GM12878 (cell line): ENCODE measurements at regions not wholly inside any gene's neighbourhood (a gene's known extent, or its start where the extent isn't known, plus 50 kb on each side); places are given as distances from the start of the nearest gene placed in this dataset.

ENCODE experiments used
- BHLHE40 ChIP-seq, 2 experiments: fragments of 450-650 bp in 1 of 2; IDR thresholded peaks; 2 replicates each; pipeline ENCODE4 v1.6.1; 2011 to 2017; ENCODE audit warnings: low read depth in 2 of 2, borderline replicate concordance in 1 of 2, improper control_type of control experiment in 1 of 2, low read length in 1 of 2, mild to moderate bottlenecking in 1 of 2
- MXI1 ChIP-seq: fragments of 150-350 bp; IDR thresholded peaks from 2 replicates; pipeline ENCODE4 v1.6.1; 2011; ENCODE audit warnings: low read depth, mild to moderate bottlenecking, inconsistent platforms, low read length, improper control_type of control experiment
- MYC ChIP-seq: IDR thresholded peaks from 2 replicates; pipeline ENCODE4 v1.6.1; 2011; ENCODE audit warnings: mild to moderate bottlenecking, low read length, moderate library complexity, inconsistent platforms; ENCODE audit not compliant: insufficient read depth, insufficient replicate concordance, insufficient read length, severe bottlenecking
- NFYA ChIP-seq: IDR thresholded peaks from 2 replicates; pipeline ENCODE4 v1.6.1; 2011; ENCODE audit warnings: low read depth, mild to moderate bottlenecking, low read length, improper control_type of control experiment, borderline replicate concordance
- POLR2A ChIP-seq: IDR thresholded peaks from 2 replicates; pipeline ENCODE4 v1.6.1; 2011; ENCODE audit warnings: low read depth, mild to moderate bottlenecking, low read length
- POLR2AphosphoS5 ChIP-seq: IDR thresholded peaks from 2 replicates; pipeline ENCODE4 v1.6.1; 2011; ENCODE audit warnings: mild to moderate bottlenecking, low read length, inconsistent platforms
- SMC3 ChIP-seq: IDR thresholded peaks from 2 replicates; pipeline ENCODE4 v1.6.1; 2011; ENCODE audit warnings: low read length, improper control_type of control experiment, borderline replicate concordance
- STAT1 ChIP-seq: fragments of 450-650 bp; conservative IDR thresholded peaks from 2 replicates; pipeline ENCODE4 v1.6.1; 2014; ENCODE audit warnings: antibody characterized with exemption, mild to moderate bottlenecking

DNA sequence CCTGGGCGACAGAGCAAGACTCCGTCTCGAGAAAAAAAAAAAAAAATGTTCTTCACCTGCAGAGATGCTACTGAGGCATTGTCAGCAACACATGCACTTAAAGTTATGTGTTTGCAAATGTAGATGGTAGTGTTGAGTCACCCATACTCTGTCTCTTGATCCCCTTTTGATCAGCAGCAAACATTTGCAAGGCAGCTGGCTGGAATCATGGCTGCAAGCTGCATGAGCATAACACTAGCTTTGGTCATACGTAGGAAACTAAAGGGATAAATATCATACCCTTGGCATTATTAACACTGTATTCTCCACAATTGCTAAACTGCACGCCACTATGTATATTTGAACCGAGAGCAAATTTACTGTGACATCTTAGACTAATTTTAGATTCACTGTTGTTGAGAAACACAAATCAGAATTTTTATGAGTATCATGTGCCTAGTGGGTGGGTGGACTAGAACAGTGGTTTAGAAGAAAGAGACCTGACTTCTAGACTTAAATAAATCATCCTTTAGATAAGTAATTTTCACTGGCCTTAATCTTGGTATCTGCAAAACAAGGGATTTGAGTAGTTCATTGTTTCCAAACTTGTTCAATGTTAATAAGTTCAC is 229.3 kb upstream of the MEOX2 start:
- TF ChIP-seq MYC, result no peak
- no peak for TF ChIP-seq POLR2A
- no peak for TF ChIP-seq STAT1
- no peak for TF ChIP-seq BHLHE40 (IDR thresholded peaks at IDR 0.05; ENCODE audit: borderline replicate concordance in 1 of 2, low read depth in 2 of 2, low read length in 1 of 2)
- TF ChIP-seq POLR2AphosphoS5, result no peak
- no peak for TF ChIP-seq NFYA
- no peak for TF ChIP-seq MXI1
- no peak for TF ChIP-seq SMC3
